ENCODE measurements at regions not wholly inside any gene's neighbourhood (a gene's known extent, or its start where the extent isn't known, plus 50 kb on each side); places are given as distances from the start of the nearest gene placed in this dataset.

GRCh38 chr3:77943598-77943997 is 903.7 kb downstream of the ROBO2 start:
- no peak for TF ChIP-seq CTCF (IDR thresholded peaks at IDR 0.05; ENCODE audit: insufficient read depth, low read depth, low read length)
- H3K4me3 ChIP-seq (ENCODE audit: low read depth, low read length) = no peak overlapping the region
- no peak for DNase-seq (ENCODE audit: low read depth)

- TF ChIP-seq CTCF (IDR thresholded peaks at IDR 0.05; ENCODE audit: insufficient read depth, low read depth, low read length) = no peak
- DNase-seq (ENCODE audit: low read depth) = no peak
- H3K4me3 ChIP-seq (ENCODE audit: low read depth, low read length) = no peak overlapping the region
Measured at GRCh38 chr3:77945320-77945719, 905.4 kb downstream of the ROBO2 start.

- no peak for DNase-seq (ENCODE audit: low read depth)
- TF ChIP-seq CTCF (IDR thresholded peaks at IDR 0.05; ENCODE audit: insufficient read depth, low read depth, low read length) = no peak
- H3K4me3 ChIP-seq (ENCODE audit: low read depth, low read length) = no peak overlapping the region
Measured at GRCh38 chr3:77947671-77948070, 907.8 kb downstream of the ROBO2 start.

GRCh38 chr3:77967621-77968020 is 927.7 kb downstream of the ROBO2 start:
- H3K4me3 ChIP-seq (ENCODE audit: low read depth, low read length) = no peak overlapping the region
- TF ChIP-seq CTCF (IDR thresholded peaks at IDR 0.05; ENCODE audit: insufficient read depth, low read depth, low read length) = no peak
- no peak for DNase-seq (ENCODE audit: low read depth)

- no peak for DNase-seq (ENCODE audit: low read depth)
- TF ChIP-seq CTCF (IDR thresholded peaks at IDR 0.05; ENCODE audit: insufficient read depth, low read depth, low read length) = no peak
- no peak overlapping the region for H3K4me3 ChIP-seq (ENCODE audit: low read depth, low read length)
Measured at GRCh38 chr3:77976079-77976478, 936.2 kb downstream of the ROBO2 start.

- TF ChIP-seq CTCF (IDR thresholded peaks at IDR 0.05; ENCODE audit: insufficient read depth, low read depth, low read length) = no peak
- no peak overlapping the region for H3K4me3 ChIP-seq (ENCODE audit: low read depth, low read length)
- DNase-seq (ENCODE audit: low read depth) = no peak
Measured at GRCh38 chr3:78003090-78003489, 963.2 kb downstream of the ROBO2 start.

GRCh38 chr3:78004571-78004970 is 964.7 kb downstream of the ROBO2 start:
- no peak overlapping the region for H3K4me3 ChIP-seq (ENCODE audit: low read depth, low read length)
- no peak for DNase-seq (ENCODE audit: low read depth)
- TF ChIP-seq CTCF (IDR thresholded peaks at IDR 0.05; ENCODE audit: insufficient read depth, low read depth, low read length) = no peak
